OCI-LY1 (cell line): ENCODE measurements at regions not wholly inside any gene's neighbourhood (a gene's known extent, or its start where the extent isn't known, plus 50 kb on each side); places are given as distances from the start of the nearest gene placed in this dataset.

Source experiments
- EZH2 ChIP-seq: fragments of 200-600 bp; sonication (generic), shearing (Covaris generic); IDR thresholded peaks from 2 replicates; pipeline ENCODE4 v1.8.0; 2017; ENCODE audit warnings: borderline replicate concordance, mixed run types, mild to moderate bottlenecking, antibody characterized with exemption, low read length, moderate library complexity, mixed read lengths
- TF ChIP-seq, protein P1 (sequence below): fragments of 200-600 bp; sonication (generic), shearing (Covaris generic); IDR thresholded peaks from 2 replicates; pipeline ENCODE4 v1.5.1; 2017; ENCODE audit warnings: mild to moderate bottlenecking, antibody characterized with exemption, low read length, moderate library complexity, mixed read lengths

GRCh38 chr5:173816728-173817127 is 71.4 kb upstream of the CPEB4 start:
- TF ChIP-seq, protein P1, sequence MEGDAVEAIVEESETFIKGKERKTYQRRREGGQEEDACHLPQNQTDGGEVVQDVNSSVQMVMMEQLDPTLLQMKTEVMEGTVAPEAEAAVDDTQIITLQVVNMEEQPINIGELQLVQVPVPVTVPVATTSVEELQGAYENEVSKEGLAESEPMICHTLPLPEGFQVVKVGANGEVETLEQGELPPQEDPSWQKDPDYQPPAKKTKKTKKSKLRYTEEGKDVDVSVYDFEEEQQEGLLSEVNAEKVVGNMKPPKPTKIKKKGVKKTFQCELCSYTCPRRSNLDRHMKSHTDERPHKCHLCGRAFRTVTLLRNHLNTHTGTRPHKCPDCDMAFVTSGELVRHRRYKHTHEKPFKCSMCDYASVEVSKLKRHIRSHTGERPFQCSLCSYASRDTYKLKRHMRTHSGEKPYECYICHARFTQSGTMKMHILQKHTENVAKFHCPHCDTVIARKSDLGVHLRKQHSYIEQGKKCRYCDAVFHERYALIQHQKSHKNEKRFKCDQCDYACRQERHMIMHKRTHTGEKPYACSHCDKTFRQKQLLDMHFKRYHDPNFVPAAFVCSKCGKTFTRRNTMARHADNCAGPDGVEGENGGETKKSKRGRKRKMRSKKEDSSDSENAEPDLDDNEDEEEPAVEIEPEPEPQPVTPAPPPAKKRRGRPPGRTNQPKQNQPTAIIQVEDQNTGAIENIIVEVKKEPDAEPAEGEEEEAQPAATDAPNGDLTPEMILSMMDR = no peak
- no peak for TF ChIP-seq EZH2
